H9 (cell line): ENCODE measurements at regions not wholly inside any gene's neighbourhood (a gene's known extent, or its start where the extent isn't known, plus 50 kb on each side); places are given as distances from the start of the nearest gene placed in this dataset.

Source experiments
- DNase-seq: peaks from one replicate; pipeline ENCODE4 v3.0.0-alpha.2; 2017
- H2AFZ ChIP-seq: one replicate; pipeline ENCODE4 v1.6.1; 2013; ENCODE audit warnings: mild to moderate bottlenecking, low read length, control low read depth, moderate library complexity
- H2AK5ac ChIP-seq: 2 replicates; pipeline ENCODE4 v1.6.1; 2013; ENCODE audit warnings: low read length, control low read depth, mixed read lengths; ENCODE audit not compliant: insufficient read length
- H2BK120ac ChIP-seq: one replicate; pipeline ENCODE4 v1.6.1; 2013; ENCODE audit warnings: low read depth, mild to moderate bottlenecking, low read length, control low read depth, inconsistent platforms; ENCODE audit not compliant: poor library complexity, severe bottlenecking
- H2BK12ac ChIP-seq: 2 replicates; pipeline ENCODE4 v1.6.1; 2013; ENCODE audit warnings: low read length, control low read depth, mixed read lengths, low read depth; ENCODE audit not compliant: insufficient read length
- H2BK15ac ChIP-seq: 2 replicates; pipeline ENCODE4 v1.6.1; 2013; ENCODE audit warnings: low read depth, low read length, control low read depth
- H2BK20ac ChIP-seq: one replicate; pipeline ENCODE4 v1.6.1; 2013; ENCODE audit warnings: low read depth, mild to moderate bottlenecking, low read length, control low read depth, inconsistent platforms; ENCODE audit not compliant: poor library complexity, severe bottlenecking
- H2BK5ac ChIP-seq: 2 replicates; pipeline ENCODE4 v1.6.1; 2013; ENCODE audit warnings: low read length, control low read depth, mixed read lengths; ENCODE audit not compliant: insufficient read length
- H3K14ac ChIP-seq: 2 replicates; pipeline ENCODE4 v1.6.1; 2013; ENCODE audit warnings: low read length, control low read depth; ENCODE audit not compliant: insufficient read depth
- H3K18ac ChIP-seq: 2 replicates; pipeline ENCODE4 v1.6.1; 2013; ENCODE audit warnings: low read depth, mild to moderate bottlenecking, mixed read lengths, low read length, control low read depth; ENCODE audit not compliant: insufficient read length
- H3K23ac ChIP-seq: 2 replicates; pipeline ENCODE4 v1.6.1; 2013; ENCODE audit warnings: low read length, control low read depth, mixed read lengths, low read depth; ENCODE audit not compliant: insufficient read length
- H3K23me2 ChIP-seq: 2 replicates; pipeline ENCODE4 v1.6.1; 2013; ENCODE audit warnings: low read depth, mild to moderate bottlenecking, mixed read lengths, low read length, control low read depth; ENCODE audit not compliant: insufficient read length, poor library complexity, severe bottlenecking
- H3K27ac ChIP-seq: 2 replicates; pipeline ENCODE4 v1.5.1; 2013; ENCODE audit warnings: low read length, control low read depth, mixed read lengths, low read depth; ENCODE audit not compliant: insufficient read length
- H3K27me3 ChIP-seq: 2 replicates; pipeline ENCODE4 v1.6.1; 2013; ENCODE audit warnings: low read length, control low read depth, inconsistent platforms; ENCODE audit not compliant: insufficient read depth
- H3K4ac ChIP-seq: 2 replicates; pipeline ENCODE4 v1.6.1; 2013; ENCODE audit warnings: low read depth, mild to moderate bottlenecking, control low read depth, inconsistent platforms, low read length, moderate library complexity
- H3K4me1 ChIP-seq: 2 replicates; pipeline ENCODE4 v1.6.1; 2013; ENCODE audit warnings: low read length, control low read depth, inconsistent platforms; ENCODE audit not compliant: insufficient read depth
- H3K4me2 ChIP-seq: 2 replicates; pipeline ENCODE4 v1.6.1; 2013; ENCODE audit warnings: low read length, control low read depth, mixed read lengths; ENCODE audit not compliant: insufficient read length, insufficient read depth
- H3K56ac ChIP-seq: 2 replicates; pipeline ENCODE4 v1.6.1; 2013; ENCODE audit warnings: low read depth, mild to moderate bottlenecking, mixed read lengths, low read length, control low read depth; ENCODE audit not compliant: insufficient read length
- H3K79me1 ChIP-seq: 2 replicates; pipeline ENCODE4 v1.6.1; 2013; ENCODE audit warnings: low read depth, mild to moderate bottlenecking, moderate library complexity, low read length, control low read depth, inconsistent platforms; ENCODE audit not compliant: insufficient read depth, poor library complexity, severe bottlenecking
- H3K79me2 ChIP-seq: 2 replicates; pipeline ENCODE4 v1.6.1; 2013; ENCODE audit warnings: low read length, control low read depth, inconsistent platforms; ENCODE audit not compliant: insufficient read depth
- H3K9ac ChIP-seq: 2 replicates; pipeline ENCODE4 v1.6.1; 2013; ENCODE audit warnings: low read length, control low read depth, mixed read lengths; ENCODE audit not compliant: insufficient read length; ENCODE audit errors: extremely low read depth
- H3K9me3 ChIP-seq: one replicate; pipeline ENCODE4 v1.6.1; 2013; ENCODE audit warnings: low read depth, low read length, inconsistent platforms; ENCODE audit not compliant: control insufficient read depth
- H3T11ph ChIP-seq: one replicate; pipeline ENCODE4 v1.6.1; 2013; ENCODE audit warnings: mild to moderate bottlenecking, low read length, control low read depth, inconsistent platforms
- H4K20me1 ChIP-seq: one replicate; pipeline ENCODE4 v1.6.1; 2013; ENCODE audit not compliant: control insufficient read depth, insufficient read length, insufficient read depth
- H4K5ac ChIP-seq: 2 replicates; pipeline ENCODE4 v1.6.1; 2013; ENCODE audit warnings: low read depth, mild to moderate bottlenecking, mixed read lengths, low read length, control low read depth; ENCODE audit not compliant: insufficient read length
- H4K8ac ChIP-seq: replicated peaks from 2 replicates; pipeline ENCODE4 v1.6.1; 2013; ENCODE audit warnings: low read length, control low read depth, mixed read lengths, low read depth; ENCODE audit not compliant: insufficient read length
- H4K91ac ChIP-seq: 2 replicates; pipeline ENCODE4 v1.6.1; 2013; ENCODE audit warnings: low read depth, mild to moderate bottlenecking, moderate library complexity, mixed read lengths, low read length, control low read depth; ENCODE audit not compliant: insufficient read length
- H3K27ac Mint-ChIP-seq, 3 experiments: 2 replicates in 2 of 3; 3 replicates in 1 of 3; pipeline ENCODE4 v1.8.0; 2020 to 2021; ENCODE audit warnings: mixed read lengths in 3 of 3, mild to moderate bottlenecking in 1 of 3, moderate library complexity in 1 of 3
- H3K27me3 Mint-ChIP-seq: 2 replicates; pipeline ENCODE4 v1.8.0; 2021; ENCODE audit warnings: low read depth, mild to moderate bottlenecking, moderate library complexity, mixed read lengths
- H3K36me3 Mint-ChIP-seq, 3 experiments: 2 replicates in 2 of 3; 3 replicates in 1 of 3; pipeline ENCODE4 v1.8.0; 2020 to 2021; ENCODE audit warnings: low read depth in 3 of 3, mixed read lengths in 3 of 3; ENCODE audit not compliant: insufficient read depth in 1 of 3
- H3K4me1 Mint-ChIP-seq, 2 experiments: 2 replicates each; pipeline ENCODE4 v1.8.0; 2020; ENCODE audit warnings: mixed read lengths in 2 of 2
- H3K4me3 Mint-ChIP-seq, 2 experiments: 2 replicates in 1 of 2; 3 replicates in 1 of 2; pipeline ENCODE4 v1.8.0; 2020 to 2021; ENCODE audit warnings: mild to moderate bottlenecking in 2 of 2, mixed read lengths in 2 of 2, moderate library complexity in 1 of 2
- H3K9me3 Mint-ChIP-seq, 2 experiments: 2 replicates in 1 of 2; 3 replicates in 1 of 2; pipeline ENCODE4 v1.8.0; 2020; ENCODE audit warnings: mild to moderate bottlenecking in 2 of 2, mixed read lengths in 2 of 2, moderate library complexity in 1 of 2
- WGBS: extraction: QIAGEN DNeasy Blood & Tissue Kit; methylation state at CpG from one replicate; pipeline ENCODE4 v1.1.7; 2013; ENCODE audit warnings: missing lambda C conversion rate, low lambda C conversion rate, mixed read lengths; ENCODE audit not compliant: insufficient read length; ENCODE audit errors: extremely low coverage; 5-methylcytosine and 5-hydroxymethylcytosine counted together
- TF ChIP-seq, protein P1 (sequence below): fragments of 200-600 bp; sonication (generic); conservative IDR thresholded peaks from 3 replicates; pipeline ENCODE4 v1.8.0; 2021; ENCODE audit warnings: antibody characterized with exemption, mild to moderate bottlenecking

- Histone ChIP-seq H3K79me1 (no peaks in the 10 kb centered on the region), H4K8ac (no peak overlapping the region)
Measured at GRCh38 chr1:88579598-88579997, 104.5 kb upstream of the PKN2 start.

More at GRCh38 chr1:88579598-88579997, 104.5 kb upstream of the PKN2 start:
- Histone ChIP-seq H3K56ac (no peak overlapping the region), H3T11ph (no peak overlapping the region), H3K27ac (no peak overlapping the region), H3K4me2 (no peak overlapping the region), H2BK12ac (no peak overlapping the region), H3K23ac (no peak overlapping the region), H3K14ac (no peak overlapping the region), H3K4ac (no peak overlapping the region), H2BK5ac (no peak overlapping the region), H2AFZ (no peak overlapping the region), H2AK5ac (no peak overlapping the region), H3K23me2 (no peaks in the 10 kb centered on the region), H4K91ac (no peak overlapping the region), H3K4me1 (no peaks in the 10 kb centered on the region), H2BK20ac (no peak overlapping the region), H3K79me2 (no peaks in the 10 kb centered on the region), H2BK15ac (no peak overlapping the region), H4K20me1 (no peaks in the 10 kb centered on the region), H3K9ac (no peak overlapping the region), H3K9me3 (no peaks in the 10 kb centered on the region), H3K27me3 (no peaks in the 10 kb centered on the region), H2BK120ac (no peak overlapping the region), H3K18ac (no peak overlapping the region), H4K5ac (no peak overlapping the region)
- WGBS: no CpG with 5 or more reads among the region's 3 CpGs
- no peaks in the 10 kb centered on the region for H3K36me3 Mint-ChIP-seq
- no peak overlapping the region for H3K4me3 Mint-ChIP-seq
- no peak for DNase-seq
- H3K27me3 Mint-ChIP-seq: no peaks in the 10 kb centered on the region
- no peaks in the 10 kb centered on the region for H3K9me3 Mint-ChIP-seq
- TF ChIP-seq, protein P1, sequence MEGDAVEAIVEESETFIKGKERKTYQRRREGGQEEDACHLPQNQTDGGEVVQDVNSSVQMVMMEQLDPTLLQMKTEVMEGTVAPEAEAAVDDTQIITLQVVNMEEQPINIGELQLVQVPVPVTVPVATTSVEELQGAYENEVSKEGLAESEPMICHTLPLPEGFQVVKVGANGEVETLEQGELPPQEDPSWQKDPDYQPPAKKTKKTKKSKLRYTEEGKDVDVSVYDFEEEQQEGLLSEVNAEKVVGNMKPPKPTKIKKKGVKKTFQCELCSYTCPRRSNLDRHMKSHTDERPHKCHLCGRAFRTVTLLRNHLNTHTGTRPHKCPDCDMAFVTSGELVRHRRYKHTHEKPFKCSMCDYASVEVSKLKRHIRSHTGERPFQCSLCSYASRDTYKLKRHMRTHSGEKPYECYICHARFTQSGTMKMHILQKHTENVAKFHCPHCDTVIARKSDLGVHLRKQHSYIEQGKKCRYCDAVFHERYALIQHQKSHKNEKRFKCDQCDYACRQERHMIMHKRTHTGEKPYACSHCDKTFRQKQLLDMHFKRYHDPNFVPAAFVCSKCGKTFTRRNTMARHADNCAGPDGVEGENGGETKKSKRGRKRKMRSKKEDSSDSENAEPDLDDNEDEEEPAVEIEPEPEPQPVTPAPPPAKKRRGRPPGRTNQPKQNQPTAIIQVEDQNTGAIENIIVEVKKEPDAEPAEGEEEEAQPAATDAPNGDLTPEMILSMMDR: no peak
- H3K27ac Mint-ChIP-seq: no peak overlapping the region
- no peaks in the 10 kb centered on the region for H3K4me1 Mint-ChIP-seq
